ENCODE measurements at regions not wholly inside any gene's neighbourhood (a gene's known extent, or its start where the extent isn't known, plus 50 kb on each side); places are given as distances from the start of the nearest gene placed in this dataset.

GRCh38 chr16:79466111-79466510 lies 134.4 kb downstream of the MAF start:
- no peak for TF ChIP-seq CTCF (IDR thresholded peaks at IDR 0.05; ENCODE audit: insufficient read depth, low read length, poor library complexity, severe bottlenecking)
- no peaks in the 10 kb centered on the region; the same call in none of the 2 replicates for H3K27me3 ChIP-seq (replicated peaks; ENCODE audit: control insufficient read depth, insufficient read depth, low read length)
- H3K36me3 ChIP-seq (ENCODE audit: control insufficient read depth, insufficient read depth, low read length), result no peaks in the 10 kb centered on the region; the same call in 1 of the 2 replicates
- H3K4me3 ChIP-seq (replicated peaks; ENCODE audit: low read depth, low read length), result no peak overlapping the region
- DNase-seq (ENCODE audit: extremely low read depth, insufficient read length), result no peak

GRCh38 chr16:79463841-79464240 lies 136.7 kb downstream of the MAF start:
- no peak overlapping the region for H3K4me3 ChIP-seq (replicated peaks; ENCODE audit: low read depth, low read length)
- no peaks in the 10 kb centered on the region; the same call in none of the 2 replicates for H3K27me3 ChIP-seq (replicated peaks; ENCODE audit: control insufficient read depth, insufficient read depth, low read length)
- no peak for TF ChIP-seq CTCF (IDR thresholded peaks at IDR 0.05; ENCODE audit: insufficient read depth, low read length, poor library complexity, severe bottlenecking)
- H3K36me3 ChIP-seq (ENCODE audit: control insufficient read depth, insufficient read depth, low read length), result no peaks in the 10 kb centered on the region; the same call in 1 of the 2 replicates
- no peak for DNase-seq (ENCODE audit: extremely low read depth, insufficient read length)

GRCh38 chr16:79456036-79456435 lies 144.5 kb downstream of the MAF start:
- H3K4me3 ChIP-seq (replicated peaks; ENCODE audit: low read depth, low read length), result no peak overlapping the region
- H3K27me3 ChIP-seq (replicated peaks; ENCODE audit: control insufficient read depth, insufficient read depth, low read length), result no peaks in the 10 kb centered on the region
- no peaks in the 10 kb centered on the region for H3K36me3 ChIP-seq (ENCODE audit: control insufficient read depth, insufficient read depth, low read length)
- TF ChIP-seq CTCF (IDR thresholded peaks at IDR 0.05; ENCODE audit: insufficient read depth, low read length, poor library complexity, severe bottlenecking), result no peak
- no peak for DNase-seq (ENCODE audit: extremely low read depth, insufficient read length)

GRCh38 chr16:79452671-79453070 lies 147.9 kb downstream of the MAF start:
- TF ChIP-seq CTCF (IDR thresholded peaks at IDR 0.05; ENCODE audit: insufficient read depth, low read length, poor library complexity, severe bottlenecking), result no peak
- Histone ChIP-seq H3K36me3 (ENCODE audit: control insufficient read depth, insufficient read depth, low read length) (no peaks in the 10 kb centered on the region), H3K27me3 (replicated peaks; ENCODE audit: control insufficient read depth, insufficient read depth, low read length) (no peaks in the 10 kb centered on the region), H3K4me3 (replicated peaks; ENCODE audit: low read depth, low read length) (no peak overlapping the region)
- DNase-seq (ENCODE audit: extremely low read depth, insufficient read length), result no peak

GRCh38 chr16:79451196-79451816 lies 149.2 kb downstream of the MAF start:
- H3K27me3 ChIP-seq (replicated peaks; ENCODE audit: control insufficient read depth, insufficient read depth, low read length), result no peaks in the 10 kb centered on the region
- TF ChIP-seq CTCF (IDR thresholded peaks at IDR 0.05; ENCODE audit: insufficient read depth, low read length, poor library complexity, severe bottlenecking), result no peak
- peak; percentile 13 for DNase-seq (ENCODE audit: extremely low read depth, insufficient read length)
- no peak overlapping the region for H3K4me3 ChIP-seq (replicated peaks; ENCODE audit: low read depth, low read length)
- H3K36me3 ChIP-seq (ENCODE audit: control insufficient read depth, insufficient read depth, low read length), result no peaks in the 10 kb centered on the region

GRCh38 chr16:79449900-79450299 lies 150.6 kb downstream of the MAF start:
- no peaks in the 10 kb centered on the region for H3K27me3 ChIP-seq (replicated peaks; ENCODE audit: control insufficient read depth, insufficient read depth, low read length)
- H3K4me3 ChIP-seq (replicated peaks; ENCODE audit: low read depth, low read length), result no peak overlapping the region
- no peak for DNase-seq (ENCODE audit: extremely low read depth, insufficient read length)
- no peak for TF ChIP-seq CTCF (IDR thresholded peaks at IDR 0.05; ENCODE audit: insufficient read depth, low read length, poor library complexity, severe bottlenecking)
- no peaks in the 10 kb centered on the region for H3K36me3 ChIP-seq (ENCODE audit: control insufficient read depth, insufficient read depth, low read length)
